ENCODE measurements at regions not wholly inside any gene's neighbourhood (a gene's known extent, or its start where the extent isn't known, plus 50 kb on each side); places are given as distances from the start of the nearest gene placed in this dataset.

DNA sequence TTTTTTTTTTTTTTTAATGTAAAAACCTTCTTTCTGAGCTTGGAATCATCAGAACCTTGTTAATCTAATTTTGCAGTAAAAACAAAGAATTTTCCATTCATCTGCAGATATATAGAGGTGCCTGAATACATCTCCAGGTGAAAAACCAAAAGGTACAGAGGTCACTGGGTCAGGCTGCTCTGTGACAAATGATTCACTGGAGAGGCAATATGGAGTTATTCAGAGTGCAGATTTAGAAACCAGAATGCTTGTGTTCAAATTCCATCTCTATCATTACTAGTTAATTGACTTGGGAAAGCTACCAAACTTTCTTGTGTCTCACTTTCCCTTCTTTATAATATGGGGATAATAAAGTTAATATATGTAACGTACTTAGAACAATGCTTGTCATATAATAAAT lies 51.5 kb upstream of the C1orf53 start:
- DNase-seq (no peak), ATAC-seq (no peak)
- Histone ChIP-seq H3K36me3 (ENCODE audit: control insufficient read depth in 2 of 3, insufficient read depth in 3 of 3, low read length in 3 of 3) (no peaks in the 10 kb centered on the region), H3K27ac (ENCODE audit: low read depth, low read length) (no peak overlapping the region), H3K27me3 (ENCODE audit: control insufficient read depth in 2 of 2, insufficient read depth in 2 of 2, low read length in 2 of 2) (no peaks in the 10 kb centered on the region), H3K9me3 (ENCODE audit: control insufficient read depth in 2 of 3, low read length in 3 of 3) (no peaks in the 10 kb centered on the region), H3K4me1 (ENCODE audit: control insufficient read depth in 2 of 2, insufficient read depth in 2 of 2, low read length in 2 of 2) (no peaks in the 10 kb centered on the region), H3K4me3 (ENCODE audit: low read length) (no peak overlapping the region)
- Mint-ChIP-seq H3K27ac (no peak overlapping the region), H3K4me3 (no peak overlapping the region), H3K36me3 (no peaks in the 10 kb centered on the region), H3K27me3 (peaks cover 0 to 25% (median 14%) of the 10 kb centered on the region in 5 donors), H3K9me3 (no peaks in the 10 kb centered on the region), H3K4me1 (no peaks in the 10 kb centered on the region)
- CTCF ChIA-PET: no interaction called here
- intact Hi-C loops (cut with micrococcal nuclease): no loop called here
- POLR2A ChIA-PET: no interaction called here

- ATAC-seq: no peak
- Mint-ChIP-seq H3K4me3 (no peak overlapping the region), H3K4me1 (no peaks in the 10 kb centered on the region), H3K27ac (no peak overlapping the region), H3K9me3 (no peaks in the 10 kb centered on the region), H3K27me3 (peaks cover 0 to 28% (median 15%) of the 10 kb centered on the region in 5 donors), H3K36me3 (no peaks in the 10 kb centered on the region)
- Histone ChIP-seq H3K4me1 (ENCODE audit: control insufficient read depth in 2 of 2, insufficient read depth in 2 of 2, low read length in 2 of 2) (no peaks in the 10 kb centered on the region), H3K27me3 (ENCODE audit: control insufficient read depth in 2 of 2, insufficient read depth in 2 of 2, low read length in 2 of 2) (no peaks in the 10 kb centered on the region), H3K36me3 (ENCODE audit: control insufficient read depth in 2 of 3, insufficient read depth in 3 of 3, low read length in 3 of 3) (no peaks in the 10 kb centered on the region), H3K9me3 (ENCODE audit: control insufficient read depth in 2 of 3, low read length in 3 of 3) (no peaks in the 10 kb centered on the region), H3K4me3 (ENCODE audit: low read length) (no peak overlapping the region), H3K27ac (ENCODE audit: low read depth, low read length) (no peak overlapping the region)
- POLR2A ChIA-PET: no interaction called here
- CTCF ChIA-PET: no interaction called here
- intact Hi-C loops (cut with micrococcal nuclease): no loop called here
- DNase-seq: no peak
Measured at GRCh38 chr1:197850042-197850441, 52.4 kb upstream of the C1orf53 start.

- Histone ChIP-seq H3K36me3 (ENCODE audit: control insufficient read depth in 2 of 3, insufficient read depth in 3 of 3, low read length in 3 of 3) (no peaks in the 10 kb centered on the region), H3K27me3 (ENCODE audit: control insufficient read depth in 2 of 2, insufficient read depth in 2 of 2, low read length in 2 of 2) (no peaks in the 10 kb centered on the region), H3K4me1 (ENCODE audit: control insufficient read depth in 2 of 2, insufficient read depth in 2 of 2, low read length in 2 of 2) (no peaks in the 10 kb centered on the region), H3K4me3 (ENCODE audit: low read length) (no peak overlapping the region), H3K9me3 (ENCODE audit: control insufficient read depth in 2 of 3, low read length in 3 of 3) (no peaks in the 10 kb centered on the region), H3K27ac (ENCODE audit: low read depth, low read length) (no peak overlapping the region)
- no peaks in the 10 kb centered on the region for H3K36me3 Mint-ChIP-seq
- H3K4me1 Mint-ChIP-seq: no peaks in the 10 kb centered on the region
- H3K4me3 Mint-ChIP-seq: no peak overlapping the region
- no peak for ATAC-seq
- H3K9me3 Mint-ChIP-seq: no peaks in the 10 kb centered on the region
- intact Hi-C loops (cut with micrococcal nuclease): no loop called here
- no peak overlapping the region for H3K27ac Mint-ChIP-seq
- H3K27me3 Mint-ChIP-seq: peaks cover 0 to 28% (median 15%) of the 10 kb centered on the region in 5 donors
- POLR2A ChIA-PET: no interaction called here
- CTCF ChIA-PET: no interaction called here
- DNase-seq: no peak
Measured at GRCh38 chr1:197848350-197848749, 54.1 kb upstream of the C1orf53 start.

DNA sequence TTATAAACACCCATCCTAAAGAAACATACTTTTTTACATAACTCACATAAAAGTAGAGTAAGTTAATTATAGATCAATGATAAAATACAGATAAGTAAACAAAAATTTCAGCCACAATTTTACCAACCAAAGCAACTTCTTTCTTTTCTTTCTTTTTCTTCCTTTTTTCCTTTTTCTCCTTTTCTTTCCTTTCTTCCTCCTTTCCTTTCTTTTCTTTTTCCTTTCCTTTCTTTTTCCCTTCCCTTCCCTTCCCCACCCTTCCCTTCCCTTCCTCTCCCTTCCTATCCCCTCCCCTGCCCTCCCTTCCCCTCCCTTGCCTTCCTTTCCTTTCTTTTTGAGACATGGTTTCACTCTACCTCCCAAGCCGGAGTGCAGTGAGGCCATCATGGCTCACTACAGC lies 56.5 kb upstream of the C1orf53 start:
- Histone ChIP-seq H3K4me3 (ENCODE audit: low read length) (no peak overlapping the region), H3K4me1 (ENCODE audit: control insufficient read depth in 2 of 2, insufficient read depth in 2 of 2, low read length in 2 of 2) (no peaks in the 10 kb centered on the region), H3K9me3 (ENCODE audit: control insufficient read depth in 2 of 3, low read length in 3 of 3) (no peaks in the 10 kb centered on the region), H3K27ac (ENCODE audit: low read depth, low read length) (no peak overlapping the region), H3K27me3 (ENCODE audit: control insufficient read depth in 2 of 2, insufficient read depth in 2 of 2, low read length in 2 of 2) (peaks cover 0 to 3% of the 10 kb centered on the region in 2 donors), H3K36me3 (ENCODE audit: control insufficient read depth in 2 of 3, insufficient read depth in 3 of 3, low read length in 3 of 3) (no peaks in the 10 kb centered on the region)
- Mint-ChIP-seq H3K36me3 (no peaks in the 10 kb centered on the region), H3K27ac (no peak overlapping the region), H3K4me1 (peaks cover 0 to 3% (median 0%) of the 10 kb centered on the region in 7 donors), H3K4me3 (no peak overlapping the region), H3K27me3 (peaks cover 5 to 23% (median 13%) of the 10 kb centered on the region in 5 donors), H3K9me3 (no peaks in the 10 kb centered on the region)
- intact Hi-C loops (cut with micrococcal nuclease): no loop called here
- ChIA-PET POLR2A (no interaction called here), CTCF (no interaction called here)
- DNase-seq (no peak), ATAC-seq (no peak)

DNA sequence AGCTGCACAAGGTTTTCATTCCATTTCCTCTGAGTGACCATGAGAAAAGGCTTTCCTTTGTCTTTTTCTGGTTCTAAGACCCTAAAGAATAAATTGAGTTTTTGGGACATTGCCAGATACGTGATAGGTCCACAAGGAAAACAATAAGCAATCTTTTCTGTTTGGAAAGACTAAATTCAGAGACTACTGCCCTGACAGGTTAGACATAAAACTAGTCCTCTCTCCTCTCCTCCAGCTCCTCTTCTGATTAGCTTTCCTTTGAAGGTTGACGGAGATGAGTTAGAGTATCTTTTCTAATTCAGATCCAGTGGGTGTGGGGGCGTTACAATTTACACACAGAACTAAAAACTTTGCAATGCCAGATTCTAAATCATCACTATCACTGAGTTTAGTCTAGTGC lies 57.8 kb upstream of the C1orf53 start:
- H3K27me3 Mint-ChIP-seq: peaks cover 5 to 15% (median 9%) of the 10 kb centered on the region in 5 donors
- Histone ChIP-seq H3K27ac (ENCODE audit: low read depth, low read length) (no peak overlapping the region), H3K9me3 (ENCODE audit: control insufficient read depth in 2 of 3, low read length in 3 of 3) (no peaks in the 10 kb centered on the region), H3K27me3 (ENCODE audit: control insufficient read depth in 2 of 2, insufficient read depth in 2 of 2, low read length in 2 of 2) (peaks cover 0 to 3% of the 10 kb centered on the region in 2 donors), H3K4me1 (ENCODE audit: control insufficient read depth in 2 of 2, insufficient read depth in 2 of 2, low read length in 2 of 2) (no peaks in the 10 kb centered on the region), H3K36me3 (ENCODE audit: control insufficient read depth in 2 of 3, insufficient read depth in 3 of 3, low read length in 3 of 3) (no peaks in the 10 kb centered on the region), H3K4me3 (ENCODE audit: low read length) (no peak overlapping the region)
- peaks cover 0 to 3% (median 0%) of the 10 kb centered on the region in 7 donors for H3K4me1 Mint-ChIP-seq
- no peak for DNase-seq
- intact Hi-C loops (cut with micrococcal nuclease): no loop called here
- ChIA-PET CTCF (no interaction called here), POLR2A (no interaction called here)
- no peak for ATAC-seq
- no peak overlapping the region for H3K27ac Mint-ChIP-seq
- H3K36me3 Mint-ChIP-seq: no peaks in the 10 kb centered on the region
- no peak overlapping the region for H3K4me3 Mint-ChIP-seq
- H3K9me3 Mint-ChIP-seq: no peaks in the 10 kb centered on the region

GRCh38 chr1:197843401-197843800 lies 59.0 kb upstream of the C1orf53 start:
- CTCF ChIA-PET: no interaction called here
- H3K27me3 ChIP-seq (ENCODE audit: control insufficient read depth in 2 of 2, insufficient read depth in 2 of 2, low read length in 2 of 2): peaks cover 0 to 3% of the 10 kb centered on the region in 2 donors
- DNase-seq (no peak), ATAC-seq (no peak)
- Mint-ChIP-seq H3K36me3 (no peaks in the 10 kb centered on the region), H3K27ac (no peak overlapping the region), H3K27me3 (peaks cover 5 to 14% (median 9%) of the 10 kb centered on the region in 5 donors), H3K4me3 (no peak overlapping the region), H3K4me1 (peaks cover 0 to 5% (median 0%) of the 10 kb centered on the region in 7 donors), H3K9me3 (no peaks in the 10 kb centered on the region)
- H3K36me3 ChIP-seq (ENCODE audit: control insufficient read depth in 2 of 3, insufficient read depth in 3 of 3, low read length in 3 of 3): no peaks in the 10 kb centered on the region
- no peaks in the 10 kb centered on the region for H3K4me1 ChIP-seq (ENCODE audit: control insufficient read depth in 2 of 2, insufficient read depth in 2 of 2, low read length in 2 of 2)
- POLR2A ChIA-PET: no interaction called here
- no peak overlapping the region for H3K27ac ChIP-seq (ENCODE audit: low read depth, low read length)
- no peak overlapping the region for H3K4me3 ChIP-seq (ENCODE audit: low read length)
- H3K9me3 ChIP-seq (ENCODE audit: control insufficient read depth in 2 of 3, low read length in 3 of 3): no peaks in the 10 kb centered on the region
- intact Hi-C loops (cut with micrococcal nuclease): no loop called here

DNA sequence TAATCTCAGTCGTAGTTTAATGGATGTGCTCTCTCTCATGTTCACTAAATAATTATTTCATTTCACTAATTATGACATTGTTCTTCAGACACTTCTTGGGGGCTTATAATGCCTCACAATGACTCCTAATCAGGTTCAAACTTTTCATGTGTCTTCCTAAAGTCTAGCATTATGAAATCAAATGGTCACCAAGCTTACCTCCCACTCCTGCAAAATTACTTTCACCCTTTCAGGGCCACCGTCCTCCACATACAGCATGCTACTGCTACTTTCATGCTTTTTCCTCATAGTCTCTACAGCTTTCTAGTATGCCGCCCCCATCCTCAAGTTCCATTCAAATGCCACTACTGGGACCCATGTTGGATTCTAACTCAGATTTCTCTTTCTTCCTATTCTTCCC lies 59.8 kb upstream of the C1orf53 start:
- intact Hi-C loops (cut with micrococcal nuclease): no loop called here
- Histone ChIP-seq H3K27ac (ENCODE audit: low read depth, low read length) (no peak overlapping the region), H3K4me3 (ENCODE audit: low read length) (no peak overlapping the region), H3K9me3 (ENCODE audit: control insufficient read depth in 2 of 3, low read length in 3 of 3) (no peaks in the 10 kb centered on the region), H3K36me3 (ENCODE audit: control insufficient read depth in 2 of 3, insufficient read depth in 3 of 3, low read length in 3 of 3) (no peaks in the 10 kb centered on the region), H3K27me3 (ENCODE audit: control insufficient read depth in 2 of 2, insufficient read depth in 2 of 2, low read length in 2 of 2) (peaks cover 0 to 3% of the 10 kb centered on the region in 2 donors), H3K4me1 (ENCODE audit: control insufficient read depth in 2 of 2, insufficient read depth in 2 of 2, low read length in 2 of 2) (no peaks in the 10 kb centered on the region)
- ATAC-seq (no peak), DNase-seq (no peak)
- H3K36me3 Mint-ChIP-seq: no peaks in the 10 kb centered on the region
- H3K27me3 Mint-ChIP-seq: peaks cover 5 to 14% (median 7%) of the 10 kb centered on the region in 5 donors
- ChIA-PET POLR2A (no interaction called here), CTCF (no interaction called here)
- no peaks in the 10 kb centered on the region for H3K9me3 Mint-ChIP-seq
- H3K4me1 Mint-ChIP-seq: peaks cover 0 to 5% (median 0%) of the 10 kb centered on the region in 7 donors
- no peak overlapping the region for H3K4me3 Mint-ChIP-seq
- H3K27ac Mint-ChIP-seq: no peak overlapping the region

Data from naive thymus-derived CD4-positive, alpha-beta T cell (primary cell).